Calu3 (cell line): ENCODE measurements at regions not wholly inside any gene's neighbourhood (a gene's known extent, or its start where the extent isn't known, plus 50 kb on each side); places are given as distances from the start of the nearest gene placed in this dataset.

Experiments used
- BruUV-seq: library from RNA; stranded (reverse); fragments of 400-500 nt; replicated peaks from 2 replicates; lab custom pipeline; 2021; lab: Mats Ljungman, UMichigan
- CTCF ChIA-PET: fragments of 300-600 bp; sonication (Branson Sonifier 250); formaldehyde crosslinking; loops from one replicate; lab custom pipeline; 2022; ENCODE audit warnings: antibody characterized with exemption; lab: Charles Lee
- DNase-seq: peaks from one replicate; pipeline ENCODE4 v3.0.0; 2022
- H3K27ac Mint-ChIP-seq: one replicate; pipeline ENCODE4 v1.8.0; 2022; ENCODE audit warnings: mixed read lengths; ENCODE audit not compliant: unreplicated experiment
- H3K27me3 Mint-ChIP-seq: one replicate; pipeline ENCODE4 v1.8.0; 2022; ENCODE audit warnings: mixed read lengths; ENCODE audit not compliant: unreplicated experiment
- H3K36me3 Mint-ChIP-seq: one replicate; pipeline ENCODE4 v1.8.0; 2022; ENCODE audit warnings: mild to moderate bottlenecking, moderate library complexity, mixed read lengths; ENCODE audit not compliant: insufficient read depth, unreplicated experiment
- H3K4me1 Mint-ChIP-seq: one replicate; pipeline ENCODE4 v1.8.0; 2022; ENCODE audit warnings: mild to moderate bottlenecking, low read depth, mixed read lengths; ENCODE audit not compliant: unreplicated experiment
- H3K4me3 Mint-ChIP-seq: one replicate; pipeline ENCODE4 v1.8.0; 2022; ENCODE audit warnings: mild to moderate bottlenecking, low read depth, moderate library complexity, mixed read lengths; ENCODE audit not compliant: unreplicated experiment
- H3K9me3 Mint-ChIP-seq: one replicate; pipeline ENCODE4 v1.8.0; 2022; ENCODE audit warnings: low read depth, mixed read lengths; ENCODE audit not compliant: unreplicated experiment
- CTCF ChIP-seq: fragments of 200-600 bp; IDR thresholded peaks from one replicate; pipeline ENCODE4 v1.8.0; 2022; ENCODE audit warnings: antibody characterized with exemption; ENCODE audit not compliant: unreplicated experiment
- intact Hi-C: fragments of 100-400 bp; cut with micrococcal nuclease; formaldehyde crosslinking; loops from one replicate; pipeline ENCODE4 v1.10.0; 2022; ENCODE audit not compliant: unreplicated experiment

GRCh38 chr20:40110311-40110831 lies 578.7 kb downstream of the MAFB start:
- Mint-ChIP-seq H3K4me1 (no peaks in the 10 kb centered on the region), H3K27me3 (no peaks in the 10 kb centered on the region), H3K36me3 (no peaks in the 10 kb centered on the region), H3K27ac (no peak overlapping the region), H3K4me3 (no peak overlapping the region), H3K9me3 (peaks cover 9% of the 10 kb centered on the region)
- CTCF ChIA-PET, result no interaction called here
- TF ChIP-seq CTCF, result no peak
- BruUV-seq, result no TSS peak
- intact Hi-C loops, result no loop called here
- no peak for DNase-seq

GRCh38 chr20:40109136-40109535 lies 579.9 kb downstream of the MAFB start:
- Mint-ChIP-seq H3K4me1 (no peaks in the 10 kb centered on the region), H3K4me3 (no peak overlapping the region), H3K9me3 (peaks cover 9% of the 10 kb centered on the region), H3K27ac (no peak overlapping the region), H3K36me3 (no peaks in the 10 kb centered on the region), H3K27me3 (no peaks in the 10 kb centered on the region)
- no TSS peak for BruUV-seq
- CTCF ChIA-PET, result no interaction called here
- DNase-seq, result no peak
- intact Hi-C loops, result no loop called here
- TF ChIP-seq CTCF, result no peak

GRCh38 chr20:40108321-40108720 lies 580.7 kb downstream of the MAFB start:
- no peak for DNase-seq
- Mint-ChIP-seq H3K36me3 (no peaks in the 10 kb centered on the region), H3K4me3 (no peak overlapping the region), H3K27ac (no peak overlapping the region), H3K4me1 (no peaks in the 10 kb centered on the region), H3K27me3 (no peaks in the 10 kb centered on the region), H3K9me3 (peaks cover 9% of the 10 kb centered on the region)
- TF ChIP-seq CTCF, result no peak
- intact Hi-C loops, result no loop called here
- no TSS peak for BruUV-seq
- CTCF ChIA-PET, result no interaction called here

- BruUV-seq, result no TSS peak
- H3K27ac Mint-ChIP-seq, result no peak overlapping the region
- H3K4me1 Mint-ChIP-seq, result no peaks in the 10 kb centered on the region
- H3K9me3 Mint-ChIP-seq, result peaks cover 6% of the 10 kb centered on the region
- CTCF ChIA-PET, result interaction anchor here (0.7 kb wide), 1 partner anchor 15 kb away, joined by 3 read pairs; no protein-coding TSS in a partner anchor
- H3K27me3 Mint-ChIP-seq, result no peaks in the 10 kb centered on the region
- no peak for TF ChIP-seq CTCF
- DNase-seq, result no peak
- no peak overlapping the region for H3K4me3 Mint-ChIP-seq
- intact Hi-C loops, result no loop called here
- H3K36me3 Mint-ChIP-seq, result no peaks in the 10 kb centered on the region
Measured at GRCh38 chr20:40104959-40105358, 584.1 kb downstream of the MAFB start.
